Colonic mucosa (tissue), 4 donors: ENCODE measurements at regions not wholly inside any gene's neighbourhood (a gene's known extent, or its start where the extent isn't known, plus 50 kb on each side); places are given as distances from the start of the nearest gene placed in this dataset.

Experiments
- DNase-seq: peaks from one replicate; pipeline ENCODE4 v3.0.0-alpha.2; 2020
- H3K27ac ChIP-seq: fragments of 200-600 bp; one replicate; pipeline ENCODE4 v1.8.0; 2021
- H3K27me3 ChIP-seq: fragments of 200-600 bp; one replicate; pipeline ENCODE4 v1.8.0; 2021
- H3K36me3 ChIP-seq: fragments of 200-600 bp; one replicate; pipeline ENCODE4 v1.8.0; 2021
- H3K4me1 ChIP-seq: fragments of 200-600 bp; one replicate; pipeline ENCODE4 v1.8.0; 2021; ENCODE audit warnings: mild to moderate bottlenecking
- H3K4me3 ChIP-seq: fragments of 200-600 bp; one replicate; pipeline ENCODE4 v1.8.0; 2021
- H3K9ac ChIP-seq, 2 donors: one replicate each; pipeline ENCODE4 v1.7.0; 2013; ENCODE audit warnings: control low read depth in 2 of 2, low read depth in 2 of 2, low read length in 2 of 2
- H3K9me3 ChIP-seq: fragments of 200-600 bp; one replicate; pipeline ENCODE4 v1.8.0; 2021
- CTCF ChIP-seq: fragments of 200-600 bp; IDR thresholded peaks from one replicate; pipeline ENCODE4 v1.8.0; 2022; ENCODE audit warnings: antibody characterized with exemption, mild to moderate bottlenecking
- intact Hi-C: fragments of 100-400 bp; cut with DNase I; formaldehyde crosslinking; loops from one replicate; pipeline ENCODE4 v1.14.1; 2022
- donor health status: healthy.
- donor health status: DM: no; HTN: no; CAD: no.
- donor health status: DM: no; HTN: no; CAD: no.

DNA sequence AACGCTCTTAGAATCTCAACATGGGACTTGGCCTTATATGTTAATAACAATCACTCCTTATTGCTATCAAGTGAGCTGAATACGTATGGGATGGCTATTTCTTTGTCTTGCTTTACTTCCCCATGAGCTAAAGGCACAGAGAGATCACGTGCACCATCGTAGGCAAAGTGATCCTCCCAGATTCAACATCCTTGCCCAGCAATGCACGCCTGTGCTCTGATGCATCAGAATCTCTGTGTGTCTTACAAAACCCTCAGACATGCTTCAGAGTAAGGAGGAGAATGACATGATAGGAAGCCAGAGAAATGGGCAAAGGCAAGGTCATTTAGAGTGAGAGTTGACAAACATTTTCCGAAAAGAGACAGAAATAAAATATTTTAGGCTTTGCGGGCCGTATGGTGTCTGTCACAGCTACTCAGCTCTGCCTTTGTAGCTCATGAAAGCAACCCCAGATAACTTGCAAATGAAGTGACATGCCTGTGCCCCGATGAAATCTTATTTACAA is 277.6 kb upstream of the CDH4 start:
- H3K27ac ChIP-seq, result no peak overlapping the region
- no peaks in the 10 kb centered on the region for H3K27me3 ChIP-seq
- no peaks in the 10 kb centered on the region for H3K9me3 ChIP-seq
- no peak for TF ChIP-seq CTCF
- no peak for DNase-seq
- H3K9ac ChIP-seq, result no peak overlapping the region
- H3K4me3 ChIP-seq, result no peak overlapping the region
- H3K36me3 ChIP-seq, result no peaks in the 10 kb centered on the region
- intact Hi-C loops, result no loop called here
- H3K4me1 ChIP-seq, result no peaks in the 10 kb centered on the region

DNA sequence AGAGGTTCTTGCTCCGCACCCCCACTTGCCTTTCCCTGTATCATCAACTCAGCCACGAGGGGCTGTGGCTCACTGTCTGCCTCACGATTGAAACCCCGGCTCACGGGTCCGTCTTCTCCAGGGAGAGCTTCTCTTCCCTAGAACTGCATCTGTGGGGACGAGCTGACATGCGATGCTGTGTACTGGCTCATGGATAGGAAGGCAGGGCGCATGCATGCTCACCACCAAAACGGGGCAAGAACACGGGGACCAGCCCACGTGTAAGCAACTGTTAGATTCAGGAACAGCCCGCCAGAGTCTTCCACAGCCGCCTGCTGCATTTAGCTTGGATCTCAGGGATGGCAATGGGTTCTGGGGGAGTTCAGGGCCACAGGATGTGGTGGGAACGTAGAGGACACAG is 275.9 kb upstream of the CDH4 start:
- H3K27me3 ChIP-seq, result no peaks in the 10 kb centered on the region
- no peaks in the 10 kb centered on the region for H3K9me3 ChIP-seq
- H3K9ac ChIP-seq, result no peak overlapping the region
- no peaks in the 10 kb centered on the region for H3K36me3 ChIP-seq
- no peaks in the 10 kb centered on the region for H3K4me1 ChIP-seq
- DNase-seq, result no peak
- no peak overlapping the region for H3K27ac ChIP-seq
- intact Hi-C loops, result no loop called here
- no peak overlapping the region for H3K4me3 ChIP-seq
- no peak for TF ChIP-seq CTCF

GRCh38 chr20:60976913-60977312 is 275.1 kb upstream of the CDH4 start:
- H3K36me3 ChIP-seq, result no peaks in the 10 kb centered on the region
- H3K27ac ChIP-seq, result no peak overlapping the region
- no peaks in the 10 kb centered on the region for H3K9me3 ChIP-seq
- no peak for TF ChIP-seq CTCF
- no peaks in the 10 kb centered on the region for H3K4me1 ChIP-seq
- intact Hi-C loops, result no loop called here
- DNase-seq, result no peak
- no peak overlapping the region for H3K9ac ChIP-seq
- no peak overlapping the region for H3K4me3 ChIP-seq
- no peaks in the 10 kb centered on the region for H3K27me3 ChIP-seq

DNA sequence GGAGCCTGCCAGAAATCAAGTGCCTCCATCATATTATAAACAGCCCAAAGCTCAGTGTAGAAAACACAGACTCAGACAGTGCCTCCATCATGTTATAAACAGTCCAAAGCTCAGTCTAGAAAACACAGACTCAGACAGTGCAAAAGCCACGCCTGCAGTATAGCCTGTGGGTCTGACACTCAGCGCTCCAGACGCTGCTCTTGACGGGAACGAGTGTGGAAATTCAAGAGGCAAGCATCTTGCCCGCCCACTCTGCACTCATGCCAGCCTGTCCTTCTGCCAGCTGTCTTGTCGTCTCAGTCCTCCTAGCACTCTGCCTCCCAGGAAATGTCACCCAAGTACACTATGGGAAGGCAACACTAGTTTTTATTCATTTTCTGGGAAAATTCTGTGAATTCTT is 274.2 kb upstream of the CDH4 start:
- Histone ChIP-seq H3K4me1 (no peaks in the 10 kb centered on the region), H3K36me3 (no peaks in the 10 kb centered on the region), H3K4me3 (no peak overlapping the region), H3K27ac (no peak overlapping the region), H3K27me3 (no peaks in the 10 kb centered on the region), H3K9ac (no peak overlapping the region), H3K9me3 (no peaks in the 10 kb centered on the region)
- intact Hi-C loops, result no loop called here
- no peak for DNase-seq
- no peak for TF ChIP-seq CTCF

GRCh38 chr20:60984666-60985065 is 267.4 kb upstream of the CDH4 start:
- Histone ChIP-seq H3K9ac (no peak overlapping the region), H3K4me1 (no peaks in the 10 kb centered on the region), H3K36me3 (no peaks in the 10 kb centered on the region), H3K27ac (no peak overlapping the region), H3K27me3 (no peaks in the 10 kb centered on the region), H3K9me3 (no peaks in the 10 kb centered on the region), H3K4me3 (no peak overlapping the region)
- intact Hi-C loops, result no loop called here
- no peak for DNase-seq
- no peak for TF ChIP-seq CTCF
